Spinal cord (tissue), 9 donors: ENCODE measurements at regions not wholly inside any gene's neighbourhood (a gene's known extent, or its start where the extent isn't known, plus 50 kb on each side); places are given as distances from the start of the nearest gene placed in this dataset.
"Not testable (repeated sequence)": the region's sequence is repeated elsewhere in the genome, so short reads cannot be mapped to it uniquely, and the experiment has no call there.

Experiments
- DNase-seq, 6 donors: peaks; one replicate each; pipeline versions ENCODE4 v3.0.0 to v3.0.0-alpha.2; 2013 to 2015; ENCODE audit warnings: low spot score in 6 of 6, low read depth in 4 of 6
- H3K27ac ChIP-seq: one replicate; pipeline ENCODE4 v1.5.1; 2013; ENCODE audit warnings: low read depth, low read length, control low read depth
- H3K27me3 ChIP-seq: one replicate; pipeline ENCODE4 v1.6.1; 2013; ENCODE audit warnings: low read length; ENCODE audit not compliant: control insufficient read depth, insufficient read depth
- H3K36me3 ChIP-seq: one replicate; pipeline ENCODE4 v1.6.1; 2013; ENCODE audit warnings: low read length; ENCODE audit not compliant: control insufficient read depth, insufficient read depth
- H3K4me1 ChIP-seq: one replicate; pipeline ENCODE4 v1.6.1; 2013; ENCODE audit warnings: low read length; ENCODE audit not compliant: control insufficient read depth, insufficient read depth
- H3K4me3 ChIP-seq: one replicate; pipeline ENCODE4 v1.5.1; 2013; ENCODE audit warnings: low read depth, low read length, control low read depth
- H3K9me3 ChIP-seq: one replicate; pipeline ENCODE4 v1.6.1; 2013; ENCODE audit warnings: low read length; ENCODE audit not compliant: control insufficient read depth, insufficient read depth
- WGBS: methylation state at CpG from one replicate; pipeline ENCODE4 v1.1.5; 2013; ENCODE audit warnings: missing lambda C conversion rate; ENCODE audit not compliant: insufficient coverage; 5-methylcytosine and 5-hydroxymethylcytosine counted together
- donor health status: healthy.

- 67% methylated on average over 1 of the region's 2 CpGs for WGBS
- Histone ChIP-seq H3K9me3 (no peaks in the 10 kb centered on the region), H3K36me3 (no peaks in the 10 kb centered on the region), H3K27me3 (no peaks in the 10 kb centered on the region), H3K4me1 (no peaks in the 10 kb centered on the region), H3K4me3 (no peak overlapping the region), H3K27ac (no peak overlapping the region)
- DNase-seq: no peak
Observed at GRCh38 chr10:64419461-64419860, 898.3 kb downstream of the REEP3 start.

- Histone ChIP-seq H3K27ac (no peak overlapping the region), H3K27me3 (no peaks in the 10 kb centered on the region), H3K9me3 (no peaks in the 10 kb centered on the region), H3K4me1 (no peaks in the 10 kb centered on the region), H3K4me3 (no peak overlapping the region), H3K36me3 (no peaks in the 10 kb centered on the region)
- WGBS: no CpG with 5 or more reads among the region's 3 CpGs
- DNase-seq: peak in 2 of 6 donors; percentile 24 to 26
Observed at GRCh38 chr10:64426745-64427144, 905.5 kb downstream of the REEP3 start.

- WGBS: no CpG with 5 or more reads among the region's 2 CpGs
- H3K4me3 ChIP-seq: no peak overlapping the region
- no peak overlapping the region for H3K27ac ChIP-seq
- no peaks in the 10 kb centered on the region for H3K36me3 ChIP-seq
- no peaks in the 10 kb centered on the region for H3K4me1 ChIP-seq
- no peaks in the 10 kb centered on the region for H3K27me3 ChIP-seq
- no peaks in the 10 kb centered on the region for H3K9me3 ChIP-seq
- peak in 2 of 6 donors; percentile 23 to 39 for DNase-seq
Observed at GRCh38 chr10:64430690-64431323, 909.6 kb downstream of the REEP3 start.

- not testable (repeated sequence) for DNase-seq, H3K27me3 ChIP-seq, H3K4me3 ChIP-seq, H3K27ac ChIP-seq, H3K9me3 ChIP-seq, H3K36me3 ChIP-seq, H3K4me1 ChIP-seq
- 97% methylated on average over 14 of the region's 14 CpGs for WGBS
Observed at GRCh38 chr10:64441872-64442271, 920.7 kb downstream of the REEP3 start.

GRCh38 chr10:64444163-64444562 is 923.0 kb downstream of the REEP3 start:
- Histone ChIP-seq H3K4me1 (no peaks in the 10 kb centered on the region), H3K27ac (no peak overlapping the region), H3K36me3 (no peaks in the 10 kb centered on the region), H3K4me3 (no peak overlapping the region), H3K9me3 (no peaks in the 10 kb centered on the region), H3K27me3 (no peaks in the 10 kb centered on the region)
- DNase-seq: no peak

- no peaks in the 10 kb centered on the region for H3K36me3 ChIP-seq
- H3K27ac ChIP-seq: no peak overlapping the region
- H3K4me3 ChIP-seq: no peak overlapping the region
- DNase-seq: no peak
- no peaks in the 10 kb centered on the region for H3K27me3 ChIP-seq
- WGBS: 100% methylated on average over 1 of the region's 2 CpGs
- no peaks in the 10 kb centered on the region for H3K9me3 ChIP-seq
- H3K4me1 ChIP-seq: no peaks in the 10 kb centered on the region
Observed at GRCh38 chr10:64444564-64444963, 923.4 kb downstream of the REEP3 start.

- Histone ChIP-seq H3K4me1 (no peaks in the 10 kb centered on the region), H3K27me3 (no peaks in the 10 kb centered on the region), H3K36me3 (no peaks in the 10 kb centered on the region), H3K27ac (no peak overlapping the region), H3K4me3 (no peak overlapping the region), H3K9me3 (no peaks in the 10 kb centered on the region)
- DNase-seq: no peak
Observed at GRCh38 chr10:64449603-64450002, 928.4 kb downstream of the REEP3 start.

GRCh38 chr10:64450312-64450711 is 929.1 kb downstream of the REEP3 start:
- Histone ChIP-seq H3K36me3 (no peaks in the 10 kb centered on the region), H3K9me3 (no peaks in the 10 kb centered on the region), H3K4me3 (no peak overlapping the region), H3K27ac (no peak overlapping the region), H3K27me3 (no peaks in the 10 kb centered on the region), H3K4me1 (no peaks in the 10 kb centered on the region)
- no peak for DNase-seq
- WGBS: 100% methylated on average over 1 of the region's 1 CpG

GRCh38 chr10:64454962-64455361 is 933.8 kb downstream of the REEP3 start:
- Histone ChIP-seq H3K27me3 (no peaks in the 10 kb centered on the region), H3K4me1 (no peaks in the 10 kb centered on the region), H3K36me3 (no peaks in the 10 kb centered on the region), H3K4me3 (no peak overlapping the region), H3K27ac (no peak overlapping the region), H3K9me3 (no peaks in the 10 kb centered on the region)
- DNase-seq: no peak
- WGBS: 60% methylated on average over 1 of the region's 1 CpG

GRCh38 chr10:64458306-64458705 is 937.1 kb downstream of the REEP3 start:
- Histone ChIP-seq H3K4me3 (no peak overlapping the region), H3K27me3 (no peaks in the 10 kb centered on the region), H3K27ac (no peak overlapping the region), H3K36me3 (no peaks in the 10 kb centered on the region), H3K4me1 (no peaks in the 10 kb centered on the region), H3K9me3 (no peaks in the 10 kb centered on the region)
- WGBS: no CpG with 5 or more reads among the region's 1 CpG
- peak in 2 of 6 donors; percentile 21 to 63 for DNase-seq
